ENCODE measurements at regions not wholly inside any gene's neighbourhood (a gene's known extent, or its start where the extent isn't known, plus 50 kb on each side); places are given as distances from the start of the nearest gene placed in this dataset.

DNA sequence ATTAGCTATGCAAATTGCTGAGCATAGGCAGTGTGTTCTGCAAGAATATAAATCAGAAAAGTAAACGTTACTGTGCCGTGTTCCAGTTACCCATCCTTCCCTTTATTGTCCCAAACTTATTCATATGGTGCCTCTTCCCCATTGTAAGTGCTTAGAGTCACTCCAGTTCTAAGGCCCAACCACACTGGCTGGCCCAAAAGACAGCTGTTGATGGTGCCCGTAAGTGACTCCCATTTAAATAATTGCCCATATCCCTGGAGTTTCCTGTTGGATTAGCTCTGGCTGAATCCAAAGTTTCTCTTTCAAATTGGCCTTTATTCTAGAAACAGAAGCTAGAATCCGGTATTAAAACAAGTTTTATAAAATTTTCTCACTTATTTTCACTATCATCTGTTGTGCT lies 400.1 kb upstream of the DDHD1 start:
- TF ChIP-seq POLR2AphosphoS5 (IDR thresholded peaks at IDR 0.05), result no peak
- no peak for TF ChIP-seq POLR2A (IDR thresholded peaks at IDR 0.05)
- TF ChIP-seq CTCF (IDR thresholded peaks at IDR 0.05), result no peak
